Fibroblast of peridontal ligament (primary cell): ENCODE measurements at regions not wholly inside any gene's neighbourhood (a gene's known extent, or its start where the extent isn't known, plus 50 kb on each side); places are given as distances from the start of the nearest gene placed in this dataset.

Source experiments
- DNase-seq: peaks from one replicate; pipeline ENCODE4 v3.0.0-alpha.2; 2010; ENCODE audit errors: extremely low read depth

DNA sequence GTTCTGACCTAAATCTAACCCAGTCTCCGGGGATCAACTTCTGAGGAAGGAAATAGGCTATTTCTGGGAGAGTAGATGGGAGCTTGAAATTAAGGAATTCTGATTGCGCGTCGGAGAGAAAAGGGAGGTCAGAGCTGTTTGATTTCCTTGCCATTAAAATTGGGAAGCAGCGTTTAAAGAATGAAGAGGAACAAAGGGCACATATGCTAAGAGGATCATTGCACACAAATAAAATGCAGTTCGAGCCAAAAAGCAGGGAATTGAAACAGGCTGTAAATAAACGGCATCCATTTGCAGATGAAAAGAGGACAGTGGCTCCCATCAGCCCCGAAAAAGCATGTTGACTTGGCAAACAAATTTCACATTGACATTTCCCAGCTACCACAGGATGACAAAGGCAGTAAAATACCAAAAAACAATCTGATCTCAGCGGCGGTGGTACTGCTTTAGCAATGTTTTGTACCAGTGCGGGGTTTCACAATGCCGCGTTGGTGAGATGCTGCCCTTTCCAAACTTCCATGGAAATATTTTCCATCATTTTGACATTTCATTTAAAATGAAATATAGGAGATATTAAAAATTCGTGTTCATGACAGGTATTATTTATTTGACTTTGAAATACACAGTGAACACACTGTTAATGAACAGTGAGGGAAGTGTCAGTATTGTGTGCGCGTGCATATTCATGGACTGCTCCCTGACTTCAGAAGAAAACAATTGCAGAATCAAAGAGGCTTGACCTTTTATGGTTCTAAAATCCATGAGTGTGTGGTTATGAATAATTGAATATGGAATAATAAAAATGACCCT, 108.8 kb downstream of the SQOR start:
- DNase-seq: no peak

DNA sequence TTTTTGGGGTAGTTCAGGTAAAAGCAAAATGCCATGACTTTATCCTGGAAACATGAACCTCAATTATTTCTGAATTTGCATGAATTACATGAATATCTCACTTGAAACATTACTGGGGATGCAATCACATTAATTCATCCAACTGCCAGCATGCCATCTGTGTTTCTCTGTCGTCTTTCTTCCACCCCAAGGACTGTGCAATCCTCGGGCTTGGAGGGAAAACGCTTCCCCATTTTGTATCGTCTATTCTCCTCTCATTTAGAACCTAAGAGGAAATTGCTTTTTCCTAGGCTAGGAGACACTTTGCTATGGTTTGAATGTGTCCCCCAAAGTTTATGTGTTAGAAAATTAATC, 109.4 kb downstream of the SQOR start:
- DNase-seq: no peak

DNA sequence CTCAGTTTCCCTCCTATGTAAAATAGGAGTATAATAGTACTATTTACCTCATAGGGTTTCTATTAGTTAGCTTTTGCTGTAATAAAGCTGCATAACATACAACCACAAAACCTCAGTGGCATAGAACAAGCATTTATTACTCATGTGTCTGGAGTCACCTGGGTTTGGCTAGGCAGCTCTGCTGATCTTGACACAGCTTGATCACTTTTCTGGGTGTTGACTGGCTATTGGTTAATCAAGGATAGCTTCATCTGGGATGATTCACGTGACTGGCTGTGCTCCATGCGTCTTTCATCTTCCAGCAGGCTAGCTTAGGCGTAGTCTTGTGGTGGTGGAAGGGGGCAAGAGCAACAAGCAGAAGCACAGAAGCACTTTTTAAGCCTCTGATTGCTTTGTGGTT, 112.6 kb downstream of the SQOR start:
- DNase-seq: no peak

DNA sequence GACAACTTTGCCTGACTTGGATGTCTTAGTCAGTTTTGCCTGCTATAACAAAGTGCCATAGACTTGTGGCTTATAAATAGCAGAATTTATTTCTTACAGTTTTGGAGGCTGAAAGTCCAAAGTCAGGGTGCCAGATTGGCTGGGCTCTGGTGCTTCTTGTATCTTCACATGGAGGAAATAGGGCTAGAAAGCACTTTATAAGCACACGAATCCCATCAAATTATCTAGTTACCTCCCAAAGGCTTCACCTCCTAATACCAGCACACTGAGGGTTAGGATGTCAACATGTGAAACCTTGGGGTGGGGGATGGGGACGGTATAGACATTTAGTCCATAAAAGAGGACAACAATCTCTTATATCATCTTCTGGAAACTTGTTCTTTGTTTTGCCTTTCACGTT, 116.8 kb downstream of the SQOR start:
- no peak for DNase-seq

DNA sequence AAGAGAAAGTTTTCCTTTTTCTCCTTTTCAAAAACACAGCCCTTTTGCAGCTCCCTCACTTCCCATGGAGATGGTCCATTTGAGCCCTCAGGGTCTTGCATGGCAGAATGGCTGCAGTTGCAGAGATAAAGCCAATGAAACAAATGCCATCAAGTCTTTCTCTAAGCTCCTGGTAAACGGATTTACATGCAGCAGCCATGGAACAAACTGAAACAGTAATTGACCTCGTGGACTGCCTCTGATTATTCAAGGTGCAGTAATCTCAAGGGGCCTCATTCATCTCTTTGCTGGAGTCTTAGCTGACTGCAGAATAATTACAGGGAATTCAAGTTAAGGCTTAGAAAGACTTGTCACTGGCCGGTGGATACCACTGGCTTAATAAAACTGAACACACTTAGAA, 125.1 kb downstream of the SQOR start:
- no peak for DNase-seq

DNA sequence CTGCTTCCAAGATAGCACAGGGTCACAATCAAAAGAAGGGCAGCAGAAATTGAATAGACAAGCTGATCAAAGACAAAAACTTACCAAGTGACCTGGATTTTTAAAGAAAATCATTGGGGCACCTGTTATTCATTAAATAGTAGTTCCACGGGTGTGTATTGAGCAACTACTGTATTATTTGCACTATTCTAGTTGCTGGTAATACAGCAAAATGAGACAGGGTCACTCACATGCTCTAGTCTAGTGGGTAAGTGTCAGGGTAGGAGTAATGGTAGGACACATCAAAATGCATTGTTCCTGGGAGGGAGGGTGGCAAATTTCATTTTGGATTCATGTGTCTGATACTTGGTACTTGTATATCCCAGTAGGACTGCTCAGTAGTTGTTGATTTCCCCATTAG, 127.9 kb downstream of the SQOR start:
- DNase-seq: no peak

DNA sequence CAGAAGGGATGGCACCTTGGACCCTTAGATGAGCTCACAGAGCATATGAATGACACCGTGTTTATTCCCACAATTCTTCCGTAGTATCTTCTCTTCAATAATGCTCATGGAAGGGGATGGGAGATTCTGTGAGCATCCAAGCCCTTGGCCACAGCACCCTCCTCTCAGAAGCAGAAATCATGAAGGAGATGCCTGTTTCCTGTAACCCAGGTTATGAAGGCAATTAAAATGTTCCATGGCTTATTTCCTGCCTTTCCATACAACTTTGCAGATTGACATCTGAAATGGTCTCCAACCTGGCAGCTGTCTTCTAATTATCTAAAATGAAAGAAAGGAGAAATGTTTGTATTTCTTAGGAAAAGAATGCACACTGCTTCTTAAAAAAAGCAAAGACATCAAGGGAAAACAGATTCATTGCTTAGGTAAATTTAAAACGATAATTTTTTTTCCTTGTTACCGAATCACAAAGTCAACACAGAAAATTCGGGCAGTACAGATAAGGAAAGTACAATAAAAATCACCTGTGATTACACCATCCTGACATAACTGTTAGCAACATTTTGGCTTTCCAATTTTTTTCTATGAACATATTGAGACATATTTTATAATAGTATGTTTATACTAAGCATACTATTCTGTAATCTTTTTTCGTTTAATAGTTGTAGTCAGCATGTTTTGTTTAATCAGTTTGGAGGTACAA, 128.5 kb downstream of the SQOR start:
- DNase-seq: no peak

DNA sequence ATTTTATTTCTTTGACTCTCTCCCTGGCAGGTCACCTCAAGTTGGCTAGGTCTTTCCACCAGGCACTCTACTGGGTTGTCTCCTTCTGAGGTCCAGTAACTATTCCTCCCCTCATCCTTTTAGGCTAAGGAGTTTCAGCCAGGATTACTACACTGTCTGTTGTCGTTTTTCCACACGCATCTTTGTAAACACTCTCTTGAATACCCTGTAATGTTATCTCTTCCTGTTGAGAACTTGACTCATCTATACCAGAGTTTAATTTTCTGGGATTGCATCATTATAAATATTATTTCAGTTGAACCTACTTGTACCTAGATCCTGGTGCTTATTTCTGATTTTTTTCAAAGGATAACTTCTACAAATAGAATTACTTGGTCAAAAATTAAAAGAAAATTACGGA, 138.3 kb downstream of the SQOR start:
- no peak for DNase-seq

DNA sequence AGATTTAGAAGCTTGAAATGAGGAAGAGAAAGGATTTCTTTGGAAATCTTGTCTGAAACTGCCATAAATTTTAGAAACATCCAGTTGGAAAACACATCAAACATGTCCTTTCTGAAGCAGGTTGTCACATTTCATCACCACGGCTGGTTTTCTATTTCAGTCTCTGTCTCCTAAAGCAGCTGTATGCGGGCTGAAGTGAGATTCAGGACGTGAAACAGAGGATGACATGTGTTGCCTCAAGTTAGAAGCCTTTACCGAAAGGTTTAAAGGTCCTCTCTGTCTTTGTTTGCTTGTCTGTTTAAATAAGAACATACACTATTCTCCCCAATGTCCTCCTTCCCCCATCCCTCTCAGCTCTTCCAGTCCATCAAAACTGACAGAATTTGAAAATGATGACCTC, 141.9 kb downstream of the SQOR start:
- DNase-seq: no peak

DNA sequence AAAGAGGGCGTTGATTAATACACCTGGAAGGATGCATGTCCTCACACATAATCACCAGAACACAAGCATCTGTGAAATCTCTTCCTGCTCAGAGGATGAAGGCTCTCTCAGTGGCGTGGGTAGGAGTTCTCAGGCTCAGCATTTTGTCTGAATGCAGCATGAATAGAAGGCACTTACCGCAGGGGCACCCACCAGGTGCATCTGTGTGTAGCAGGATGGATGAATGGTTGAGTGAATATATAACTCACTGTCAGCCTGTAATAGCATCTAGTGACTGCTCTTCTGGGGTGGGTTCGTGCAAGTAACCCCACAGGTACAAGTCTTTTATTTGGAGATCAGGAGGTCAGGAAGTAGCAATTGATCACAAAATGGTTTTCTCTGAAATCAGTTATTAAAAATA, 143.0 kb downstream of the SQOR start:
- DNase-seq: no peak

DNA sequence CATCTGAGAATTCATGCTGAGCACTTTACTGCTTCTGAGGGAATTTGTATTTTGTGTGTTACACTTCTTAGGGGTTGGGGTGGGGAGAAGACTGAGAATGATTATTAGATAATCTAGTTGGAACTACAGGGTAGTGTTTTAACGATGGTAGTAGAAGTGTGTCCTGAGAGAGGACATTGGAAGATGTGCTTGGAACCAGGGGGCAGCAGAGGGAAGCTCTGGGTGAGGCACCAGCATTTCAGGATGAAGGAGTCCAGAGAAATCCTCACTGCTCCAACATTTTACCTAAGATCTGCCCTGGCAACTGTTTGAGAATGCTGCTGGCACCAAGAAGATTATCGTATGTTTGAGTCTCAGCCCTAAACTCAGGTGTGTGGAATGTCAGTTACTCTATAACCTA, 145.5 kb downstream of the SQOR start:
- no peak for DNase-seq

DNA sequence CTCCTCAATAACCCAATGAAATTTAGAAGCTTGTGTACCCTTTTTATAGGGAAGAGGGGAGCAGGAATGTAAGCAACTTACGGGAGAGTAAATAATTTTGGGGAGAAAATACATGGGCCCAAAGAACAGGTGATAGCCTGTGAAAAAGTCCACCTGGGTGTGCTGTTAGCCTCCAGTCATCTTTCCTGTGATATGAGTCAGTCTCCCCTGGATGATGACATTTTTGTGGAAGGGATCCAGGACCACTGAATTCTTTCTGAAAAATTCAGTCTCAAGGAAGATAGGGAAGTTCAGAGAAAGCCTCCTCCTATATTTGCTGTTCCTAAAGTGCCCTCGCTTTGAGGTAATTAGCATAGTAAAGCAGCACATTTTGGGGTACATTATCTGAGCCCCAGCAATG, 149.8 kb downstream of the SQOR start:
- no peak for DNase-seq

DNA sequence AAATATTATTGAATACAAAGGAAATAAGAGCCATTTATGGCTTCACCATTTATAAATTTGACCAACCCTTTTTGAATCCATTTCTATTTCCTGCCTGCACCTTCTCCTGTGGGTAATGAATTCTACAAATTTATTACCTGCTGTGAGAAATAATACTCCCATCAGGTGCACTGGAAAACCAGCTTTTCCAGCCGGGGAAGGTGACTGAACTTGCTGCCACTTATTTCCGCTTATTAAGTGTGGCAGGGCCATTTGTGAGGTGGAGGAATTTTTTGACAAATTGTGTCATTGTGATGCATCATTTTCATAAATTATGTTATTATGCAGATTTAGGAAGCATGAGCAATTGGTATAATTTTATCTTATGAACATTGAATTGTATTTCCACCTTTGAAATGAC, 151.1 kb downstream of the SQOR start:
- DNase-seq: no peak

DNA sequence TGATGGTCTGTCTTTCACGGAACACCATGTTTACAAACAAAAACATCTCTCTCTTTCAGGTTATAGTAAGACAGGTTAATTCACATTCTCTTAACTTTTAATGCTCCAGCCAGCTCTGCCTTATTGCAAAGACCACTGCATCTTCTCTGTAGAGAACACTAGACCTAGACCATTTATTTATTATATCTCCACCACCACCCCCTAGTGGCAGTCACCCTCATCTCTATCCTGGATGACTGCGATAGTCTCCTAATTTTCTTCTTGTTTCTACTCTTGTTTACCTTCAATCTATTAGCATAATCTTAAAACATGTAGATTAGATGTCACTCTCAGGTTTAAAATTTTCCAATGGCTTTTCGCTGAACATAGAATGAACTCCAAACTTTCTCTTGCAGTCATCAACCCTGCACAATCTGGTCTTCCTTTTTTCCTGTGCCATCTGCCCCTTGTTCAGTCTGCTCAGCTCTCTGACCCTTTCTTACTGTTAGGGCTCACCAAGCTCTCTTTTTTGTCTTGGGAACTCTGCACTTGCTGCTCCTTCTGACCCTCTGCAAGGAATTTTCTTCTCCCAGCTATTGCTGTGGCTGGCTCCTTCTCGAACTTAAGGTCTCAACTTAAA, 155.6 kb downstream of the SQOR start:
- peak; percentile 31 for DNase-seq

DNA sequence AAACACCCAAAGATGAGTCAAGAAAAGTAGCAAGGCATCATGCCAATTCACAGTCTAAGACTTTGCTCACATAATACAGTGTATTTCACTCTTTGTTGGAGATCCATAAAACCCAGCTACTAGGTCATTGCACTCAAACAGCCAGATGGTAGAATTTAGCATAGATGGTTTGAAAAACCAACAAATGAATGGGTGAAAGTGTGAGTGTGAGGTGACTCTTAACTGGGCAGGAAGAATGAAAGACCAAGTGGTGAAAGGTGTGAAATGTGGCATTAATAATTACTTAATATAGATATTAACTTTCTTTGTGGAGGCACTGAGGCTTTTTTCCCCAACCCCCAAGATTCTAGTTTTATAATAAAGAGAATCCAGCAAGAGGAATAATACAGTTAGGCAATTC, 159.5 kb downstream of the SQOR start:
- no peak for DNase-seq

DNA sequence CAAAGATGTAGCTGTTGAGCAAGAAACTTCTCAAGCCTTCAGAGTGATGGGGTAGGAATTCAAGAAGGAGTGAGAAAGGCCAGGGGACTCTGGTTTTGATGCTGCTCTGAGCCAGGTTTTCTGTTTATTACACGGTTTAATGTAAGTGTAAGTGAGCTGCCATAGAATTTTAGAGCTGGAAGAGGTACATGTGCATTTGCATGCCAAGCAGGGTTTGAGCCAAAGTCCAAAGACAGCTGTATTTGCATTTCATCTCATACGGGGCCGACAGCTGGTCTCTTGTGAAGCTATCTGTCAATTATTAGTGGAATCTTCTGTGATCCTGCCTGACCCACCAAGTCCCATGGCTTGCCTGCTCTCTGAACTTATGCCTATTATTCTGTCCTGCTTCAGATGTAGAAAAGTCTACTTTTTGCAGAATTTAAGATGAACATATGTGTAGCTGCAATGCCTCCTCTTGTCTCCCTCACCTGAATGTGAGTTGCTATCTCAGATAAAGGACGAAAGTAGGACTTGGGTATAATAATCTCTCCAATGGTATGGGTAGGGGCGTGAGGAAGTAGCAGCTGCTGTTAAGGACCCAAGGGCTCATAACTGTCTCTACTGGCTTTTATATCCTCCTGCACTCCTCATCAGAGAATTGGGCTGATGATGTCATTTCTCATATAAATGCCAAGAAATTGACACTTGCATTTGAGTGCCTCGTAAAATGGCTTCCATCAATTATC, 160.0 kb downstream of the SQOR start:
- DNase-seq: no peak

DNA sequence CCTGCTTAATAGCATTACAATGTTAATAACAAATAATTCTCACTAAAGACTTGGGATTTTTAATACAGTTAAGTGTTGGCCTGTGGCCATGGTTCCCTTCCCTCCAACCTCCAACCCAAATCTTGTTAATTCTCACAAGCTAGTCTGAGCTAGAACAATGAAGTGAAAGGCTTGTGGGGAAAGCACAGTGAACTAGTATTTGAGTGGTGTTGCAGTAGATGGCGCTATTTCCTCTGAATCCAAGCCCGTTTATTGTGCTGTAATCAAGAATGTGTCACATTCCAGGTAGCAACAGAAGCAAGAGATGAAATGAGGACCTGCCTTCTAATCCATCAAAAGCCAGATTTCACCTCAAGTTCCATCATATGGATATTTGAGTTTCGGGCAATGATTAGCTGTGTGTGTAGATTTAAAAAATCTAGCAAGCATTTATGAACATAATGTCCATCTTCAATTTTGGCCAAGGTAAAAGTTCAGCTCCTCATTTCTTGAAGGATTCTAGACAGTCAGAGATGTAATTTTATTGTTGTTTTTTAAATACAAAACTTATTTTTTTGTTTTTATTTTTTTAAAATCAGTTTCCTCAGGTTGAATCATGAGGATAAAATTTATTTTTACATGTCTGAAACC, 160.7 kb downstream of the SQOR start:
- no peak for DNase-seq

DNA sequence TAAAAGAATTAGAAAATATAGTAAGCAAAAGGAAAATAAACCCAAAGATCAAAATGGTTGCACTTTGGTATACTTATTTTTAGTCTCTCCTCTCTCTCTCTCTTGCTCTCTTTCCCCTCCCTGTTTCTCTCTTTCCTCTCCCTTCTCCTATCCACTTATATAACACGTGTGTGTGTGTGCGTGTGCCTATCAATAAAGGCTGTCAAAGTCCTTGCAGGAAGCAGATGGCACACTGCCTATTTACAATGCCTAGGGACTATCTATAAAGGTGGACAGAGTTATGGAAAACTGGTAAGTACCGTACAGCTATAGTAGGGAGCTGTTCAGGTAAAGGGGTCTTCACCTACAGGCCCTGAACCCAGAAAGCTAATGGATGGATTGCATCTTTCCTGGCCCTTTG, 161.6 kb downstream of the SQOR start:
- no peak for DNase-seq

DNA sequence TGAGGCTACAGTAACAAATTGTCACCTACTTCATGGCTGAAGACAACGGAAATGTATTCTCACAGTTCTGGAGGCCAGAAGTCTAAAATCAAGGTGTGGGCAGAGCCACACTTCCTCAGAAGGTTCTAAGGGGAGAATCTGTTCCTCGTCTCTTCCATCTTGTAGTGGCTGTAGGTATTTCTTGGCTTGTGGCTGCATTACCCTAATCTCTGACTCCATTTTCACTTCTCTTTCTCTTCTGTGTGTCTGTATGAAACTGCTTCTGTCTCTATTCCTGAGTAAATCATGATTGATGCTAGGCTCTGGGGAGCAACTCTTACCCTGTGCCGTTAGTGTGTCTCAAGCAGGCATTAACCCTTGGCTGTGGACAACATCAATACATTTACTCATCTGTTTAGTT, 164.7 kb downstream of the SQOR start:
- DNase-seq: no peak

DNA sequence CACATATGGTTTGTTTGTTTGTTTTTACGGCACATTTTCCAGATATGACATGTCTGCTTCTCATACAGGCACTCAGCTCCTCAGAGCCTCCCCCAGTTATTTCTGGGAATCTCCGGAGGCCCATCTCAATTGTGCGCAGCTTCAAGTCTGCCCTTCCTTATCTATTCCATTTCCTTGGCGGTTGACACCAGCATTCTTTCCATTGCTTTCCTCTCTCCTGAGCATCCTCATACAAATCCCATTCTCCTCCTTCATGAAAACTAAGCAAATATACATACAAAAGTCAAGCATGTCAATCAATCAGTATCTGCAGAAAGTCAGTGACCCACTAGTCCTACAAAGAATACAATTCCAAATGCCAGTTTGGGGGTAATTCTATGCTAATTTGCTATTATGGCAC, 166.7 kb downstream of the SQOR start:
- DNase-seq: no peak

DNA sequence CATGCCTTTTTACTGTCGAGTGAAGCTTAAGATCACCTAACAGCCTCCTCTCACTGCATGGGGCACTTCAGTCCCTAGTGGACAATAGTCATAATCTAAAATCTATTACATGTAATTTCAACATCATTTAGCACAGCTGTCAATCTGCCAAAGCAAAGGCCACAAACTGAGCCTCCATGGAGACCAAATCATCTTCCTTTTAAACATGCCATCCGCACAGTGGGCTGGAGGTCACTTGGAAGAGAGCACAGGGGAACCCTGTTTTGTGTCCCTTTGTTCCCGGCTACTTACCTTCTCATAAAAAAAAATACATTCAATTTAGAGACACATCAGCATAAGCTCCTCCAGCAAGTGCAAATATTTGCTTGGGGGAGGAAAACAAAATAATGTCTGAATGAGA, 167.3 kb downstream of the SQOR start:
- DNase-seq: no peak

DNA sequence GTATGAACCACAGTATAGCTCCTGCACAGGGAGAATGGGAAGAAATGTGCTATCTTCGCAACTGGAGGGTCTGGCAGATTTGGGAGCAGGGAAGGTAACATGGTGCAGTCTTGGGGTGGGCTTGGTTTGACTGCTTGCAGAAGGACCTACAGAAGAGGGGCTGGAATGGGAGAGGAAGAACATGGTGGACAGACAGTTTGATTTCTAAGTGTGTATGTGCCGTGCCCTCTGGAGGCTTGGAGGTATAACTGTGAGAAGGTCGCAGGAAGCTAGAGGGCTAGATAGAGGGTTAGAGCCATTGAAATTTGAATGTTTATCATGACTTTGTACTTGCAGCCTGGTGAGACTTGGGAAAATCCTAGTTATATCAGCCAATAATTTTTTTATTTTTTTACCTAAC, 169.2 kb downstream of the SQOR start:
- no peak for DNase-seq
